HEK293T (cell line): ENCODE measurements at regions not wholly inside any gene's neighbourhood (a gene's known extent, or its start where the extent isn't known, plus 50 kb on each side); places are given as distances from the start of the nearest gene placed in this dataset.

Experiments used
- ARNT ChIP-seq: fragments of 450-650 bp; IDR thresholded peaks from 2 replicates; pipeline ENCODE4 v1.6.1; 2017; ENCODE audit warnings: mild to moderate bottlenecking
- BHLHE40 ChIP-seq: fragments of 450-650 bp; IDR thresholded peaks from 2 replicates; pipeline ENCODE4 v1.6.1; 2016; ENCODE audit warnings: mild to moderate bottlenecking, moderate library complexity, borderline replicate concordance
- ELF4 ChIP-seq: fragments of 450-650 bp; IDR thresholded peaks from 2 replicates; pipeline ENCODE4 v1.6.1; 2017; ENCODE audit warnings: antibody characterized with exemption
- FOXA1 ChIP-seq: fragments of 450-650 bp; IDR thresholded peaks from 2 replicates; pipeline ENCODE4 v1.6.1; 2016; ENCODE audit warnings: mild to moderate bottlenecking
- FOXK2 ChIP-seq: fragments of 450-650 bp; IDR thresholded peaks from 2 replicates; pipeline ENCODE4 v1.6.1; 2016; ENCODE audit warnings: mild to moderate bottlenecking
- FOXM1 ChIP-seq: fragments of 450-650 bp; IDR thresholded peaks from 2 replicates; pipeline ENCODE4 v1.6.1; 2017; ENCODE audit warnings: mild to moderate bottlenecking, borderline replicate concordance
- L3MBTL2 ChIP-seq: fragments of 450-650 bp; conservative IDR thresholded peaks from 2 replicates; pipeline ENCODE4 v1.6.1; 2016; ENCODE audit warnings: mild to moderate bottlenecking
- LEF1 ChIP-seq: fragments of 450-650 bp; IDR thresholded peaks from 2 replicates; pipeline ENCODE4 v1.6.1; 2017; ENCODE audit warnings: mild to moderate bottlenecking, borderline replicate concordance
- PKNOX1 ChIP-seq: fragments of 450-650 bp; IDR thresholded peaks from 2 replicates; pipeline ENCODE4 v1.6.1; 2016
- SP1 ChIP-seq: fragments of 450-650 bp; IDR thresholded peaks from 2 replicates; pipeline ENCODE4 v1.6.1; 2017
- SUZ12 ChIP-seq: fragments of 450-650 bp; IDR thresholded peaks from 2 replicates; pipeline ENCODE4 v1.6.1; 2016; ENCODE audit warnings: mild to moderate bottlenecking
- TARDBP ChIP-seq: fragments of 450-650 bp; IDR thresholded peaks from 2 replicates; pipeline ENCODE4 v1.6.1; 2016
- ZNF384 ChIP-seq: fragments of 450-650 bp; IDR thresholded peaks from 2 replicates; pipeline ENCODE4 v1.6.1; 2016

- TF ChIP-seq BHLHE40: no peak
- TF ChIP-seq FOXK2: no peak
- TF ChIP-seq SUZ12: no peak
- TF ChIP-seq SP1: no peak
- TF ChIP-seq ELF4: no peak
- no peak for TF ChIP-seq FOXM1
- TF ChIP-seq LEF1: no peak
- TF ChIP-seq ARNT: no peak
- no peak for TF ChIP-seq TARDBP
- TF ChIP-seq PKNOX1: no peak
- no peak for TF ChIP-seq ZNF384
- no peak for TF ChIP-seq L3MBTL2
- TF ChIP-seq FOXA1: no peak
Observed at GRCh38 chr1:90474158-90474557, 242.9 kb downstream of the BARHL2 start.
